ENCODE measurements at regions not wholly inside any gene's neighbourhood (a gene's known extent, or its start where the extent isn't known, plus 50 kb on each side); places are given as distances from the start of the nearest gene placed in this dataset.

DNA sequence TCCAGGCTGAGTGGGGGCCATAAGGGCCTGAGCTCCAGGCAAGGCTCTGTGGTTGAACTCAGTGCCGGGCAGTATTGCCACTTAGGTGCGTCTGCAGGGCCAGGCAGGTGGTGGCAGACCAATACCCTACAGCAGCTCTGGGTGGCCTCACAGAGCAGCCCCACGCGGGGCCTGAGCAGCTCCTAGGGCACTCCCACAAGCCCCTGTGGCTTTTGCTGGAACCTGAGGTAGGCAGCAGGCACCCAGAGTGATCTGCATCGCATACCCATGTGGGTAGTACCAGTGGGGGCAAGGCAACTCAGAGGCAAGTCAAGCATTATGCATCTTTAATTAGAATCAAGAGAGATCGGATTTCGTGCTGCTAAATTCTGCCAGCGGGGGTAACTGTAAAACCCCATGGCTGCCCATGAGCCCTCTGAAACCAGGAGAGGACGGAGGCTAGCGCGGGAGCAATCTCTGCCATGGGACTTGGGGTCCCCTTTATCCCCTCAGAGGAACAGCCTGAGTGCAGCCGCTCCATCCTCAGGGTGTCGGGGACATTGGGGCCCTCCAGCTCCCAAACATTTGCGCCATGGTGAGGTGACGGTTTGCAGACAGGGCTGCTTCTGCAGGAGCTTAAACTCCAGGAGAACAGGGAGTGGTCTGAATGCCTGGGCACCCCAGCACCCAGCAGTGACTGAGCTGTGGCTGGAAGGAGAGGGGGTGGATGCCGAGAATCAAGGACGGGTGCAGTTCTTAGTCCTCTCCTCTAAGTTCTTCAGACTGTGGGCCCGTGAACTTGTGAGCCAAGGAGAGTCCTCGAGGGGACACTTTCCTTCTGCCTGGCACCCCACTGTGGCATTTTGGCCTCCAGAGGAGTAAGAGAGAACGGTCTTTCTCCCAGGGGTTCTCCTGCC, 62.4 kb upstream of the PCSK6 start:
- H3F3A ChIP-seq (replicated peaks; ENCODE audit: insufficient read depth), result no peaks in the 10 kb centered on the region
- ChIA-PET CTCF (interaction anchor here (1.1 to 1.7 kb wide), 2 partner anchors 14 to 89 kb away, joined by 3 to 6 read pairs; no protein-coding TSS in a partner anchor), POLR2A (no interaction called here)
- H3K27me3 ChIP-seq (ENCODE audit: insufficient read depth), result no peaks in the 10 kb centered on the region
- no peaks in the 10 kb centered on the region for H3K4me1 ChIP-seq (ENCODE audit: control insufficient read depth in 1 of 2, insufficient read depth in 2 of 2, low read depth in 1 of 2, low read length in 1 of 2)
- H3K4me3 ChIP-seq (ENCODE audit: low read depth in 2 of 2, low read length in 1 of 2), result no peak overlapping the region
- no peak for TF ChIP-seq MEF2A (IDR thresholded peaks at IDR 0.05; ENCODE audit: borderline replicate concordance, low read depth)
- TF ChIP-seq RCOR1 (IDR thresholded peaks at IDR 0.05; ENCODE audit: low read length), result no peak
- TF ChIP-seq FOXJ3 (CRISPR knock-in tag; IDR thresholded peaks at IDR 0.05), result no peak
- no peaks in the 10 kb centered on the region for H3K36me3 ChIP-seq (replicated peaks in 1 of 2; ENCODE audit: control insufficient read depth in 1 of 2, insufficient read depth in 2 of 2, low read length in 1 of 2)
- H4K20me1 ChIP-seq (ENCODE audit: insufficient read depth), result no peaks in the 10 kb centered on the region
- H3K79me2 ChIP-seq (ENCODE audit: insufficient read depth), result no peaks in the 10 kb centered on the region
- H2AFZ ChIP-seq (ENCODE audit: low read depth), result no peak overlapping the region
- no peaks in the 10 kb centered on the region for H3K9me3 ChIP-seq
- WGBS (ENCODE audit: low lambda C conversion rate), result 53% methylated on average over 11 of the region's 20 CpGs
- H3K9ac ChIP-seq, result no peak overlapping the region
- H3K9me2 ChIP-seq, result no peaks in the 10 kb centered on the region
- no peak overlapping the region for H3K27ac ChIP-seq (ENCODE audit: low read depth in 2 of 2, low read length in 1 of 2)
- no peak for DNase-seq
- no peak overlapping the region for H3K4me2 ChIP-seq

DNA sequence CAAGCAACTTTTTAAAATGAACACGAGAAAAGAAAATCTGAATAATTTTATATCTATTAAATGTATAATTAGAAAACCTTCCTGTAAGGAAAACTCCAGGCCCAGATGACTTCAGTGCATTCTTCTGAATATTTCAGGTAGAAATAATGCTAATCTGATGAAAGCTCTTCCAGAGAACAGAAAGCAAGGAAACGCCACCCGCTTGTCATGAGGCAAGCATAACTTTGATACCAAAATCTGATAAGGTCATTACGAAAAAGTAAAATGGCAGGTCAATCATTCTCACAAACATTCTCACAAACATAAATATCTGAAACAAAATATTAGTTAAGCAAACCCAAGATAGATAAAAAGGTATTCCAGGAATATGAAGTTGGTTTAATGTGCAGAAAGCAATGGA, 60.6 kb upstream of the PCSK6 start:
- TF ChIP-seq, protein P1, sequence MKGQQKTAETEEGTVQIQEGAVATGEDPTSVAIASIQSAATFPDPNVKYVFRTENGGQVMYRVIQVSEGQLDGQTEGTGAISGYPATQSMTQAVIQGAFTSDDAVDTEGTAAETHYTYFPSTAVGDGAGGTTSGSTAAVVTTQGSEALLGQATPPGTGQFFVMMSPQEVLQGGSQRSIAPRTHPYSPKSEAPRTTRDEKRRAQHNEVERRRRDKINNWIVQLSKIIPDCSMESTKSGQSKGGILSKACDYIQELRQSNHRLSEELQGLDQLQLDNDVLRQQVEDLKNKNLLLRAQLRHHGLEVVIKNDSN (IDR thresholded peaks at IDR 0.05; ENCODE audit: borderline replicate concordance, low read depth), result no peak
- TF ChIP-seq, protein P2, sequence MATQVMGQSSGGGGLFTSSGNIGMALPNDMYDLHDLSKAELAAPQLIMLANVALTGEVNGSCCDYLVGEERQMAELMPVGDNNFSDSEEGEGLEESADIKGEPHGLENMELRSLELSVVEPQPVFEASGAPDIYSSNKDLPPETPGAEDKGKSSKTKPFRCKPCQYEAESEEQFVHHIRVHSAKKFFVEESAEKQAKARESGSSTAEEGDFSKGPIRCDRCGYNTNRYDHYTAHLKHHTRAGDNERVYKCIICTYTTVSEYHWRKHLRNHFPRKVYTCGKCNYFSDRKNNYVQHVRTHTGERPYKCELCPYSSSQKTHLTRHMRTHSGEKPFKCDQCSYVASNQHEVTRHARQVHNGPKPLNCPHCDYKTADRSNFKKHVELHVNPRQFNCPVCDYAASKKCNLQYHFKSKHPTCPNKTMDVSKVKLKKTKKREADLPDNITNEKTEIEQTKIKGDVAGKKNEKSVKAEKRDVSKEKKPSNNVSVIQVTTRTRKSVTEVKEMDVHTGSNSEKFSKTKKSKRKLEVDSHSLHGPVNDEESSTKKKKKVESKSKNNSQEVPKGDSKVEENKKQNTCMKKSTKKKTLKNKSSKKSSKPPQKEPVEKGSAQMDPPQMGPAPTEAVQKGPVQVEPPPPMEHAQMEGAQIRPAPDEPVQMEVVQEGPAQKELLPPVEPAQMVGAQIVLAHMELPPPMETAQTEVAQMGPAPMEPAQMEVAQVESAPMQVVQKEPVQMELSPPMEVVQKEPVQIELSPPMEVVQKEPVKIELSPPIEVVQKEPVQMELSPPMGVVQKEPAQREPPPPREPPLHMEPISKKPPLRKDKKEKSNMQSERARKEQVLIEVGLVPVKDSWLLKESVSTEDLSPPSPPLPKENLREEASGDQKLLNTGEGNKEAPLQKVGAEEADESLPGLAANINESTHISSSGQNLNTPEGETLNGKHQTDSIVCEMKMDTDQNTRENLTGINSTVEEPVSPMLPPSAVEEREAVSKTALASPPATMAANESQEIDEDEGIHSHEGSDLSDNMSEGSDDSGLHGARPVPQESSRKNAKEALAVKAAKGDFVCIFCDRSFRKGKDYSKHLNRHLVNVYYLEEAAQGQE (IDR thresholded peaks at IDR 0.05; ENCODE audit: low read depth, low read length), result no peak
- TF ChIP-seq FOSL2 (IDR thresholded peaks at IDR 0.05; ENCODE audit: borderline replicate concordance, low read depth) (no peak), ELF1 (IDR thresholded peaks at IDR 0.05) (no peak), GATA2 (CRISPR knock-in tag; IDR thresholded peaks at IDR 0.05) (no peak), RAD21 (IDR thresholded peaks at IDR 0.05; ENCODE audit: low read length) (no peak), SIN3A (IDR thresholded peaks at IDR 0.05; ENCODE audit: borderline replicate concordance, low read depth, low read length) (no peak), CHD2 (IDR thresholded peaks at IDR 0.05; ENCODE audit: low read length, partially characterized antibody) (no peak), YY1 (IDR thresholded peaks at IDR 0.05; ENCODE audit: low read depth) (no peak)
- TF ChIP-seq, protein P3, sequence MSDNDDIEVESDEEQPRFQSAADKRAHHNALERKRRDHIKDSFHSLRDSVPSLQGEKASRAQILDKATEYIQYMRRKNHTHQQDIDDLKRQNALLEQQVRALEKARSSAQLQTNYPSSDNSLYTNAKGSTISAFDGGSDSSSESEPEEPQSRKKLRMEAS (IDR thresholded peaks at IDR 0.05; ENCODE audit: low read depth), result no peak
- Histone ChIP-seq H3K9me3 (no peaks in the 10 kb centered on the region), H3K4me3 (ENCODE audit: low read depth in 2 of 2, low read length in 1 of 2) (no peak overlapping the region), H2AFZ (ENCODE audit: low read depth) (no peak overlapping the region), H3K79me2 (ENCODE audit: insufficient read depth) (no peaks in the 10 kb centered on the region), H3K9ac (no peak overlapping the region), H3F3A (replicated peaks; ENCODE audit: insufficient read depth) (no peaks in the 10 kb centered on the region), H3K9me2 (no peaks in the 10 kb centered on the region), H4K20me1 (ENCODE audit: insufficient read depth) (no peaks in the 10 kb centered on the region), H3K4me1 (ENCODE audit: control insufficient read depth in 1 of 2, insufficient read depth in 2 of 2, low read depth in 1 of 2, low read length in 1 of 2) (no peaks in the 10 kb centered on the region), H3K36me3 (replicated peaks in 1 of 2; ENCODE audit: control insufficient read depth in 1 of 2, insufficient read depth in 2 of 2, low read length in 1 of 2) (no peaks in the 10 kb centered on the region), H3K27ac (ENCODE audit: low read depth in 2 of 2, low read length in 1 of 2) (no peak overlapping the region), H3K27me3 (ENCODE audit: insufficient read depth) (no peaks in the 10 kb centered on the region), H3K4me2 (no peak overlapping the region)
- POLR2A ChIA-PET, result no interaction called here
- CTCF ChIA-PET, result interaction anchor here (1.4 kb wide), 1 partner anchor 261 kb away, joined by 4 read pairs; no protein-coding TSS in a partner anchor
- WGBS (ENCODE audit: low lambda C conversion rate), result 39% methylated on average over 4 of the region's 4 CpGs
- DNase-seq, result no peak

Data from SK-N-SH (cell line).